GM10266 (cell line): ENCODE measurements at regions not wholly inside any gene's neighbourhood (a gene's known extent, or its start where the extent isn't known, plus 50 kb on each side); places are given as distances from the start of the nearest gene placed in this dataset.

Experiments used
- DNase-seq: peaks from one replicate; pipeline ENCODE4 v3.0.0; 2012; ENCODE audit errors: extremely low spot score
- TF ChIP-seq, protein P1 (sequence below): IDR thresholded peaks from 2 replicates; pipeline ENCODE4 v1.5.1; 2012; ENCODE audit warnings: mild to moderate bottlenecking, low read depth; ENCODE audit not compliant: control insufficient read depth, insufficient read depth; ENCODE audit errors: missing control alignments

DNA sequence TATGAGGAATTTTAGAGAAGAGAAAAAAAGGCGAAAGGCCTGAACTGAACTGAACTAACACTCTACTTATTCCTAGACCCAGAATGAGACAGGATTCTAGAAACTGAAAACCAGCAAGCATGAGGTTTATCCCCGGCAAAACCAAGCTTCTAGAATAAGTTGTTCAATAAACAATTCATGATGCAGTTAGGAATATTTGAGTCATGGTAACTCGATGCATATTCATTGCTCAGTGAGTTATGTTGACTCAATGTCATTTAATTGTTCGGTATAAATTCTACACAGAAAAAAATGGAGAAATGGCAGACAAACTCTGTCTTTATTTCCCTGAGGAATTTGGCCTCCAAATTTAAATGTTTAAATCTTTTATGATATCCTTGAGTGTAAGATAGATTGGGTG lies 321.5 kb downstream of the SATB2 start:
- TF ChIP-seq, protein P1, sequence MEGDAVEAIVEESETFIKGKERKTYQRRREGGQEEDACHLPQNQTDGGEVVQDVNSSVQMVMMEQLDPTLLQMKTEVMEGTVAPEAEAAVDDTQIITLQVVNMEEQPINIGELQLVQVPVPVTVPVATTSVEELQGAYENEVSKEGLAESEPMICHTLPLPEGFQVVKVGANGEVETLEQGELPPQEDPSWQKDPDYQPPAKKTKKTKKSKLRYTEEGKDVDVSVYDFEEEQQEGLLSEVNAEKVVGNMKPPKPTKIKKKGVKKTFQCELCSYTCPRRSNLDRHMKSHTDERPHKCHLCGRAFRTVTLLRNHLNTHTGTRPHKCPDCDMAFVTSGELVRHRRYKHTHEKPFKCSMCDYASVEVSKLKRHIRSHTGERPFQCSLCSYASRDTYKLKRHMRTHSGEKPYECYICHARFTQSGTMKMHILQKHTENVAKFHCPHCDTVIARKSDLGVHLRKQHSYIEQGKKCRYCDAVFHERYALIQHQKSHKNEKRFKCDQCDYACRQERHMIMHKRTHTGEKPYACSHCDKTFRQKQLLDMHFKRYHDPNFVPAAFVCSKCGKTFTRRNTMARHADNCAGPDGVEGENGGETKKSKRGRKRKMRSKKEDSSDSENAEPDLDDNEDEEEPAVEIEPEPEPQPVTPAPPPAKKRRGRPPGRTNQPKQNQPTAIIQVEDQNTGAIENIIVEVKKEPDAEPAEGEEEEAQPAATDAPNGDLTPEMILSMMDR: no peak
- no peak for DNase-seq

DNA sequence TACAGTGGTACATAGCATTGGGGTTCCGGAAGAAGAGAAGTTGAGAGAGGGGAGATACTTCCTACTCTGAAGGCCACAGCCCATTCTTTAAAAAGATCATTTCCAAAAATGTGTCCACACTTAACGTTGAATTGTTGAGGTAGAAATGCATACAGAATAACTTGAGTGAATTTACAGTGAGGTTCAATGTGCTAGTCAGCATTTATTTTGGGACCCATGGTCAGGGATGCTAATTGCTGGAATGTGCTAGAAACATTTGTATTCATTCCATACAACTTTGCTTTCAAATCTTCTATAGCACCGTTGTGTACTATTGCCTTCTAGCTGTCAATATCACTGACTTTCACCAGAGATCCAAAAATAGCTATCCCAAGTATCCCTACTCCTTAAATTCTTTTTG lies 325.9 kb downstream of the SATB2 start:
- TF ChIP-seq, protein P1: no peak

DNA sequence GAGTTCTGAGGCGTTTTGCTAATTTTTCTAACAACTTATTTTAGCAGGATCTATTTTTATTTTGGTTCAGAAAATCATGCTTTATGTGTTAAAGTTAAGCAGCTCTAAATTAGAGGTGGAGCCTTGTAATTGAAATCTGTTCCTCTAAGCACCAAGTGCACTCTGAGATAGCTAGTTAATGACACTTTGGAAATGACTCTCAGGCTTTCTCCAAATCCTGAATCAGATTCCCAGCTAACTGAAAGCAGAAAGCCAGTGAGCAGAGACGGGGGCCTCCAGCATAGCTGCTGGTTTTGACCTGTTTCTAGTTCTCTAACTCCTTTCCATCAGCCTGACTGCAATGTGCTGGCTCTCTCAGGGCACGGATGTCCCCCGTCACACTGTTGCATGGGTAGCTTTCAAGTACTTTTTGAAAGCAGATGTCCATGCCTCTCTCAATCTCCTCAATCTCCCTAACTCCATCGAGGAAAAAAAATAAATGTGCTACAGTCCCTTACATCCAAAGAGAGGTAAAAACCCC lies 326.5 kb downstream of the SATB2 start:
- TF ChIP-seq, protein P1: no peak
- no peak for DNase-seq

More for the DNA sequence above, 325.9 kb downstream of the SATB2 start:
- DNase-seq: no peak

- TF ChIP-seq, protein P1: no peak
- no peak for DNase-seq
Measured at GRCh38 chr2:199130501-199130900, 327.2 kb downstream of the SATB2 start.

DNA sequence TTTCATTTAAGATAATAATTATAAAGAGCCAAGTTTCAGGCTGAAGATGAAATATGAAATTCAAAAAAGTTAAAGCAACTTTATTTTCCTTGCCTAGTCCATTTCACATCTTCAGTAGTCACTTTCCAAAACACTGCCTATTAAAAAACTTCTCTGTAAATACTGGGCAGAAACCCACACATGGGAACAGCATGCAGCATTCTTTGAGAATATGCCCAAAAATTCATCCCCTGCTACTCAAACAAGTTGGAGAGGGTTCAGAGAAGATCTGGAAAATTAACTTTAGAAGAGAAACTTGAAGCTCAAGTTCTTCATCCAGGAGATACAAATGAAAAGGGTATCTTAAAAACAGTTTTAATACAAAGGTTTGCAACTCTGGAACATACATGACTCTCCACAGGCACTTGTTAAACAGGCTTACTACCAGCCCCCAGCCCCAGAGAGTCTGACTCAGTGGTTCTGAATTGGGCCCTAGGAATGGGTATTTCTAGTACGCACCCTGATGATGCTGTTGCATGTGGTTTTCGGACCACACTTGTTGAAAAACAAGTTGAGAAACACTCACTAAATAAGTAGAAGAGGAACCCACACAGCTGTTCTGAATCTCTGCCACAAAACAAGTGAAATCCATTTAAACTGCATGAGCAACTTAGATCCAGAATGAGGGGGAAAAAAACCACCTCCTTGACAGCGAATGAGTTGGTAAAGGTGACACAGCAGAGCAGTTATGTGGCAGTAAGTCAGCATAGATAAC lies 329.1 kb downstream of the SATB2 start:
- TF ChIP-seq, protein P1: no peak
- DNase-seq: no peak

DNA sequence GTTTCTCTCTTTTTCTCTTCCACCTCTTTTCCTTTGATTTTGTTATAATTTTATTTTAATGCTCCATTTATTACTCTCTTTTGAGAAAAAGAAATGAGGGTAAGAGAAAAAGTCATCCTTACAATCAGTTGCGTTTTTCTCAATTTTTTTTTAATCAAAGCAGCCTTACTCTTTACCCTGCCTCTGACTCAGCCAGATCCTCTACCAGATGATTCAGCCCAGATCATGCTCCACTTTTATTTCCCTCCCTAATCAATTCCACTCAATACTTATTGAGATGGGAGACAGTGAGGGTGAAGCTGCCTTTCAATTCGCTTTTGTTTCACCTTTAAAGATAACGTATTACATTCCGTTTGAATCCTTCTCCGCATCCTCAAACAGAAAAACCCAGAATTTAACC lies 337.9 kb downstream of the SATB2 start:
- no peak for DNase-seq
- TF ChIP-seq, protein P1: no peak

GRCh38 chr2:199118673-199119112 lies 339.0 kb downstream of the SATB2 start:
- TF ChIP-seq, protein P1: no peak
- DNase-seq: no peak
